ENCODE measurements at regions not wholly inside any gene's neighbourhood (a gene's known extent, or its start where the extent isn't known, plus 50 kb on each side); places are given as distances from the start of the nearest gene placed in this dataset.
"Not testable (repeated sequence)": the region's sequence is repeated elsewhere in the genome, so short reads cannot be mapped to it uniquely, and the experiment has no call there.

DNA sequence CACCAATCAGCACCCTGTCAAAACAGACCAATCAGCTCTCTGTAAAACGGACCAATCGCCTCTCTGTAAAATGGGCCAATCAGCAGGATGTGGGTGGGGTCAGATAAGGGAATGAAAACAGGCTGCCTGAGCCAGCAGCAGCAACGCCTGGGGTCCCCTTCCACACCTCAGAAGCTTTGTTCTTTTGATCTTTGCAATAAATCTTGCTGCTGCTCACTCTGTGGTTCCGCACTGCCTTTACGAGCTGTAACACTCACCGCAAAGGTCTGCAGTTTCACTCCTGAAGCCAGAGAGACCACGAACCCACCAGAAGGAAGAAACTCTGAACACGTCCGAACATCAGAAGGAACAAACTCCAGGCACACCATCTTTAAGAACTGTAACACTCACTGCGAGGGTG is 251.4 kb downstream of the ZIC4 start:
- BruUV-seq (replicated peaks); CTCF ChIA-PET; H3K27me3 ChIP-seq (ENCODE audit: insufficient read depth, low read length): not testable (repeated sequence)

GRCh38 chr3:147153830-147154539 is 252.4 kb downstream of the ZIC4 start:
- H3K4me1 ChIP-seq (ENCODE audit: control insufficient read depth in 1 of 2, insufficient read depth in 2 of 2, low read length in 2 of 2) = no peaks in the 10 kb centered on the region
- no peaks in the 10 kb centered on the region for H3K27me3 ChIP-seq (ENCODE audit: insufficient read depth, low read length)
- H3K27ac ChIP-seq (ENCODE audit: low read depth, low read length) = no peak overlapping the region
- intact Hi-C loops (cut with micrococcal nuclease) = no loop called here
- CTCF ChIA-PET = no interaction called here
- H3K9me2 ChIP-seq (ENCODE audit: insufficient read depth) = no peaks in the 10 kb centered on the region
- RAD21 ChIA-PET (ENCODE audit: low non-redundant PET in 1 of 2, low total read pairs in 2 of 2, uncharacterized antibody in 2 of 2, unreplicated experiment in 2 of 2) = no interaction called here
- ATAC-seq = no peak
- H3K4me3 ChIP-seq (replicated peaks in 1 of 2; ENCODE audit: low read depth in 1 of 2, low read length in 2 of 2) = no peak overlapping the region
- no peaks in the 10 kb centered on the region for H3K36me3 ChIP-seq (ENCODE audit: control insufficient read depth in 1 of 2, insufficient read depth in 2 of 2, low read length in 2 of 2)
- no peak overlapping the region for H3K9ac ChIP-seq (ENCODE audit: low read length)
- POLR2A ChIA-PET = no interaction called here
- no peaks in the 10 kb centered on the region for H4K20me1 ChIP-seq (ENCODE audit: insufficient read depth)
- no peak overlapping the region for H2AFZ ChIP-seq (ENCODE audit: low read depth, low read length, poor library complexity, severe bottlenecking)
- H3K4me2 ChIP-seq (ENCODE audit: low read length) = no peak overlapping the region
- no peaks in the 10 kb centered on the region for H3K9me3 ChIP-seq (ENCODE audit: control insufficient read depth in 1 of 2, insufficient read depth in 1 of 2, low read depth in 1 of 2, low read length in 2 of 2)
- DNase-seq (ENCODE audit: low read depth, low spot score) = no peak
- H3K79me2 ChIP-seq (ENCODE audit: insufficient read depth, low read length) = no peaks in the 10 kb centered on the region
- no TSS peak for BruUV-seq (replicated peaks)
- no peak for TF ChIP-seq RAD21 (IDR thresholded peaks at IDR 0.05; ENCODE audit: low read depth)
- no peak for TF ChIP-seq ATF3 (IDR thresholded peaks at IDR 0.05)
- TF ChIP-seq EGR1 (IDR thresholded peaks at IDR 0.05; ENCODE audit: low read depth) = no peak
- no peak for TF ChIP-seq SP1 (IDR thresholded peaks at IDR 0.05; ENCODE audit: low read depth)
- no peak for TF ChIP-seq CTCF (IDR thresholded peaks at IDR 0.05 in 2 of 3, conservative IDR thresholded peaks at IDR 0.05 in 1 of 3; ENCODE audit: borderline replicate concordance in 1 of 3, insufficient read depth in 1 of 3, low read depth in 2 of 3, low read length in 2 of 3)
- no peak for TF ChIP-seq CBX3 (IDR thresholded peaks at IDR 0.05; ENCODE audit: low read depth)
- TF ChIP-seq YY1 (IDR thresholded peaks at IDR 0.05; ENCODE audit: extremely low read depth, insufficient replicate concordance, low read depth, low read length) = no peak
- TF ChIP-seq CEBPB (IDR thresholded peaks at IDR 0.05; ENCODE audit: low read depth) = no peak
- TF ChIP-seq, protein P1, sequence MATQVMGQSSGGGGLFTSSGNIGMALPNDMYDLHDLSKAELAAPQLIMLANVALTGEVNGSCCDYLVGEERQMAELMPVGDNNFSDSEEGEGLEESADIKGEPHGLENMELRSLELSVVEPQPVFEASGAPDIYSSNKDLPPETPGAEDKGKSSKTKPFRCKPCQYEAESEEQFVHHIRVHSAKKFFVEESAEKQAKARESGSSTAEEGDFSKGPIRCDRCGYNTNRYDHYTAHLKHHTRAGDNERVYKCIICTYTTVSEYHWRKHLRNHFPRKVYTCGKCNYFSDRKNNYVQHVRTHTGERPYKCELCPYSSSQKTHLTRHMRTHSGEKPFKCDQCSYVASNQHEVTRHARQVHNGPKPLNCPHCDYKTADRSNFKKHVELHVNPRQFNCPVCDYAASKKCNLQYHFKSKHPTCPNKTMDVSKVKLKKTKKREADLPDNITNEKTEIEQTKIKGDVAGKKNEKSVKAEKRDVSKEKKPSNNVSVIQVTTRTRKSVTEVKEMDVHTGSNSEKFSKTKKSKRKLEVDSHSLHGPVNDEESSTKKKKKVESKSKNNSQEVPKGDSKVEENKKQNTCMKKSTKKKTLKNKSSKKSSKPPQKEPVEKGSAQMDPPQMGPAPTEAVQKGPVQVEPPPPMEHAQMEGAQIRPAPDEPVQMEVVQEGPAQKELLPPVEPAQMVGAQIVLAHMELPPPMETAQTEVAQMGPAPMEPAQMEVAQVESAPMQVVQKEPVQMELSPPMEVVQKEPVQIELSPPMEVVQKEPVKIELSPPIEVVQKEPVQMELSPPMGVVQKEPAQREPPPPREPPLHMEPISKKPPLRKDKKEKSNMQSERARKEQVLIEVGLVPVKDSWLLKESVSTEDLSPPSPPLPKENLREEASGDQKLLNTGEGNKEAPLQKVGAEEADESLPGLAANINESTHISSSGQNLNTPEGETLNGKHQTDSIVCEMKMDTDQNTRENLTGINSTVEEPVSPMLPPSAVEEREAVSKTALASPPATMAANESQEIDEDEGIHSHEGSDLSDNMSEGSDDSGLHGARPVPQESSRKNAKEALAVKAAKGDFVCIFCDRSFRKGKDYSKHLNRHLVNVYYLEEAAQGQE (IDR thresholded peaks at IDR 0.05; ENCODE audit: low read depth) = no peak
- no peak for TF ChIP-seq POLR2A (IDR thresholded peaks at IDR 0.05; ENCODE audit: borderline replicate concordance, extremely low read depth, insufficient read depth, insufficient read length)
- TF ChIP-seq MAX (IDR thresholded peaks at IDR 0.05) = no peak
- TF ChIP-seq SRF (IDR thresholded peaks at IDR 0.05; ENCODE audit: low read depth) = no peak
- TF ChIP-seq ZFX (IDR thresholded peaks at IDR 0.05) = no peak
- TF ChIP-seq ZNF274 (IDR thresholded peaks at IDR 0.05; ENCODE audit: low read depth, low read length) = no peak
- no peak for TF ChIP-seq FOSL1 (IDR thresholded peaks at IDR 0.05; ENCODE audit: low read depth)
- no peak for TF ChIP-seq SIN3A (IDR thresholded peaks at IDR 0.05; ENCODE audit: low read depth)

More for the DNA sequence above, 251.4 kb downstream of the ZIC4 start:
- H3K9me2 ChIP-seq (ENCODE audit: insufficient read depth); H3K4me3 ChIP-seq (replicated peaks in 1 of 2; ENCODE audit: low read depth in 1 of 2, low read length in 2 of 2); intact Hi-C loops (cut with micrococcal nuclease); DNase-seq (ENCODE audit: low read depth, low spot score); ATAC-seq; POLR2A ChIA-PET; H4K20me1 ChIP-seq (ENCODE audit: insufficient read depth); H3K4me1 ChIP-seq (ENCODE audit: control insufficient read depth in 1 of 2, insufficient read depth in 2 of 2, low read length in 2 of 2); H3K9ac ChIP-seq (ENCODE audit: low read length); H2AFZ ChIP-seq (ENCODE audit: low read depth, low read length, poor library complexity, severe bottlenecking); H3K9me3 ChIP-seq (ENCODE audit: control insufficient read depth in 1 of 2, insufficient read depth in 1 of 2, low read depth in 1 of 2, low read length in 2 of 2); H3K4me2 ChIP-seq (ENCODE audit: low read length); H3K79me2 ChIP-seq (ENCODE audit: insufficient read depth, low read length); H3K36me3 ChIP-seq (ENCODE audit: control insufficient read depth in 1 of 2, insufficient read depth in 2 of 2, low read length in 2 of 2); RAD21 ChIA-PET (ENCODE audit: low non-redundant PET in 1 of 2, low total read pairs in 2 of 2, uncharacterized antibody in 2 of 2, unreplicated experiment in 2 of 2); H3K27ac ChIP-seq (ENCODE audit: low read depth, low read length): not testable (repeated sequence)
